Natural killer cell (primary cell): ENCODE measurements at regions not wholly inside any gene's neighbourhood (a gene's known extent, or its start where the extent isn't known, plus 50 kb on each side); places are given as distances from the start of the nearest gene placed in this dataset.

Source experiments
- ATAC-seq, 3 donors: fragments of 150-1000 bp in 2 of 3; fragments of 200-7000 bp in 1 of 3; cut with Tn5 transposase; 1 replicate in 1 of 3; 2 replicates in 2 of 3; pipeline ENCODE4 v1.10.0; 2021; ENCODE audit warnings: mild to moderate bottlenecking in 2 of 3, moderate library complexity in 2 of 3
- DNase-seq, 2 donors: peaks; one replicate each; pipeline versions ENCODE4 v3.0.0 to v3.0.0-alpha.2; 2013 to 2021; ENCODE audit warnings: mixed read lengths in 1 of 2
- H3K27ac ChIP-seq: one replicate; pipeline ENCODE4 v1.5.1; 2013; ENCODE audit warnings: mild to moderate bottlenecking, low read length
- H3K27me3 ChIP-seq: one replicate; pipeline ENCODE4 v1.6.1; 2013; ENCODE audit warnings: low read length; ENCODE audit not compliant: control insufficient read depth, insufficient read depth
- H3K36me3 ChIP-seq: one replicate; pipeline ENCODE4 v1.6.1; 2013; ENCODE audit warnings: low read length; ENCODE audit not compliant: control insufficient read depth, insufficient read depth
- H3K4me1 ChIP-seq: one replicate; pipeline ENCODE4 v1.6.1; 2013; ENCODE audit warnings: low read length; ENCODE audit not compliant: control insufficient read depth, insufficient read depth
- H3K4me3 ChIP-seq: one replicate; pipeline ENCODE4 v1.5.1; 2013; ENCODE audit warnings: low read length
- H3K9me3 ChIP-seq: one replicate; pipeline ENCODE4 v1.6.1; 2013; ENCODE audit warnings: low read length; ENCODE audit not compliant: control insufficient read depth, insufficient read depth
- H3K27ac Mint-ChIP-seq, 2 donors: one replicate each; pipeline ENCODE4 v1.8.0; 2022; ENCODE audit warnings: mild to moderate bottlenecking in 2 of 2, mixed read lengths in 2 of 2, moderate library complexity in 1 of 2
- H3K27me3 Mint-ChIP-seq, 2 donors: one replicate each; pipeline ENCODE4 v1.8.0; 2022; ENCODE audit warnings: low read depth in 2 of 2, mixed read lengths in 2 of 2
- H3K36me3 Mint-ChIP-seq: one replicate; pipeline ENCODE4 v1.8.0; 2022; ENCODE audit warnings: mixed read lengths
- H3K4me1 Mint-ChIP-seq, 2 donors: one replicate each; pipeline ENCODE4 v1.8.0; 2022; ENCODE audit warnings: mixed read lengths in 2 of 2
- H3K4me3 Mint-ChIP-seq: one replicate; pipeline ENCODE4 v1.8.0; 2022; ENCODE audit warnings: mild to moderate bottlenecking, moderate library complexity, mixed read lengths
- H3K9me3 Mint-ChIP-seq, 2 donors: one replicate each; pipeline ENCODE4 v1.8.0; 2022; ENCODE audit warnings: mixed read lengths in 2 of 2
- CTCF ChIP-seq: fragments of 200-600 bp; IDR thresholded peaks from one replicate; pipeline ENCODE4 v1.8.0; 2022; ENCODE audit warnings: antibody characterized with exemption
- WGBS: methylation state at CpG from one replicate; pipeline ENCODE4 v1.1.7; 2013; ENCODE audit warnings: missing lambda C conversion rate; ENCODE audit not compliant: insufficient coverage; 5-methylcytosine and 5-hydroxymethylcytosine counted together
- intact Hi-C: fragments of 100-400 bp; cut with micrococcal nuclease; formaldehyde crosslinking; loops from one replicate; pipeline ENCODE4 v1.14.2; 2022

- Mint-ChIP-seq H3K9me3 (no peaks in the 10 kb centered on the region), H3K27ac (no peak overlapping the region), H3K27me3 (peaks cover 0 to 6% of the 10 kb centered on the region in 2 donors), H3K4me1 (peaks cover 0 to 6% of the 10 kb centered on the region in 2 donors), H3K4me3 (no peak overlapping the region), H3K36me3 (no peaks in the 10 kb centered on the region)
- DNase-seq (no peak), ATAC-seq (no peak)
- H3K4me3 ChIP-seq: no peak overlapping the region
- WGBS: 88% methylated on average over 16 of the region's 17 CpGs
- intact Hi-C loops: no loop called here
- H3K4me1 ChIP-seq: no peaks in the 10 kb centered on the region
- H3K27ac ChIP-seq: no peak overlapping the region
- no peaks in the 10 kb centered on the region for H3K36me3 ChIP-seq
- TF ChIP-seq CTCF: no peak
- no peaks in the 10 kb centered on the region for H3K27me3 ChIP-seq
- H3K9me3 ChIP-seq: no peaks in the 10 kb centered on the region
Observed at GRCh38 chr13:33490461-33491327, 205.1 kb upstream of the STARD13 start.

- no peak for ATAC-seq
- WGBS: 85% methylated on average over 6 of the region's 6 CpGs
Observed at GRCh38 chr13:33493672-33494365, 208.3 kb upstream of the STARD13 start.

GRCh38 chr13:33494596-33495204 is 209.1 kb upstream of the STARD13 start:
- H3K36me3 ChIP-seq: no peaks in the 10 kb centered on the region
- H3K4me3 ChIP-seq: no peak overlapping the region
- no peaks in the 10 kb centered on the region for H3K4me1 ChIP-seq
- Mint-ChIP-seq H3K36me3 (no peaks in the 10 kb centered on the region), H3K4me3 (no peak overlapping the region), H3K9me3 (peaks cover 0 to 4% of the 10 kb centered on the region in 2 donors), H3K4me1 (no peaks in the 10 kb centered on the region), H3K27ac (no peak overlapping the region), H3K27me3 (peaks cover 3 to 7% of the 10 kb centered on the region in 2 donors)
- H3K27ac ChIP-seq: no peak overlapping the region
- intact Hi-C loops: no loop called here
- no peak for ATAC-seq
- 86% methylated on average over 4 of the region's 4 CpGs for WGBS
- TF ChIP-seq CTCF: no peak
- H3K27me3 ChIP-seq: no peaks in the 10 kb centered on the region
- no peaks in the 10 kb centered on the region for H3K9me3 ChIP-seq
- no peak for DNase-seq

More at GRCh38 chr13:33493672-33494365, 208.3 kb upstream of the STARD13 start:
- H3K27me3 ChIP-seq: no peaks in the 10 kb centered on the region
- H3K4me3 ChIP-seq: no peak overlapping the region
- no peak overlapping the region for H3K27ac ChIP-seq
- no peaks in the 10 kb centered on the region for H3K36me3 Mint-ChIP-seq
- no peak overlapping the region for H3K27ac Mint-ChIP-seq
- H3K4me1 Mint-ChIP-seq: no peaks in the 10 kb centered on the region
- H3K36me3 ChIP-seq: no peaks in the 10 kb centered on the region
- DNase-seq: no peak
- no peak overlapping the region for H3K4me3 Mint-ChIP-seq
- H3K27me3 Mint-ChIP-seq: peaks cover 5 to 7% of the 10 kb centered on the region in 2 donors
- H3K9me3 Mint-ChIP-seq: no peaks in the 10 kb centered on the region
- H3K9me3 ChIP-seq: no peaks in the 10 kb centered on the region
- H3K4me1 ChIP-seq: no peaks in the 10 kb centered on the region
- TF ChIP-seq CTCF: no peak
- intact Hi-C loops: no loop called here
